Smooth muscle cell (in vitro differentiated cells): ENCODE measurements at regions not wholly inside any gene's neighbourhood (a gene's known extent, or its start where the extent isn't known, plus 50 kb on each side); places are given as distances from the start of the nearest gene placed in this dataset.

Experiments
- DNase-seq: peaks from one replicate; lab custom pipeline; 2025; ENCODE audit not compliant: unreplicated experiment; lab: John Stamatoyannopoulos, UW
- H2AFZ ChIP-seq: fragments of 200-600 bp; sonication (generic); 2 replicates; pipeline ENCODE4 v1.6.0; 2016; ENCODE audit warnings: antibody characterized with exemption, low read depth, mild to moderate bottlenecking
- H3F3A ChIP-seq: fragments of 200-600 bp; sonication (generic); 2 replicates; pipeline ENCODE4 v1.6.0; 2017; ENCODE audit warnings: antibody characterized with exemption, low read depth
- H3K27ac ChIP-seq: fragments of 200-600 bp; sonication (generic); 2 replicates; pipeline ENCODE4 v1.5.1; 2016; ENCODE audit warnings: low read depth, mild to moderate bottlenecking
- H3K27me3 ChIP-seq: fragments of 200-600 bp; sonication (generic); 2 replicates; pipeline ENCODE4 v1.6.1; 2016; ENCODE audit warnings: low read depth, mild to moderate bottlenecking
- H3K36me3 ChIP-seq: fragments of 200-600 bp; sonication (generic); 2 replicates; pipeline ENCODE4 v1.5.1; 2016; ENCODE audit warnings: low read depth
- H3K4me1 ChIP-seq: fragments of 200-600 bp; sonication (generic); 2 replicates; pipeline ENCODE4 v1.5.1; 2016; ENCODE audit warnings: low read depth
- H3K4me2 ChIP-seq: fragments of 200-600 bp; sonication (generic); 2 replicates; pipeline ENCODE4 v1.6.0; 2016; ENCODE audit warnings: mild to moderate bottlenecking
- H3K4me3 ChIP-seq: fragments of 200-600 bp; sonication (generic); 2 replicates; pipeline ENCODE4 v1.5.1; 2016; ENCODE audit warnings: mild to moderate bottlenecking
- H3K79me2 ChIP-seq: fragments of 200-600 bp; sonication (generic); 2 replicates; pipeline ENCODE4 v1.6.0; 2016; ENCODE audit warnings: low read depth, mild to moderate bottlenecking
- H3K9ac ChIP-seq: fragments of 200-600 bp; sonication (generic); 2 replicates; pipeline ENCODE4 v1.6.0; 2016; ENCODE audit warnings: low read depth
- H3K9me3 ChIP-seq: fragments of 200-600 bp; sonication (generic); replicated peaks from 2 replicates; pipeline ENCODE4 v1.5.1; 2016; ENCODE audit warnings: low read depth
- H4K20me1 ChIP-seq: fragments of 200-600 bp; sonication (generic); 2 replicates; pipeline ENCODE4 v1.6.0; 2016; ENCODE audit warnings: low read depth
- WGBS: methylation state at CpG from one replicate; pipeline ENCODE4 v1.1.7; 2016; ENCODE audit warnings: low lambda C conversion rate; 5-methylcytosine and 5-hydroxymethylcytosine counted together
- TF ChIP-seq, protein P1 (sequence below): fragments of 200-600 bp; sonication (generic); IDR thresholded peaks from 2 replicates; pipeline ENCODE4 v1.5.1; 2017; ENCODE audit warnings: borderline replicate concordance, mild to moderate bottlenecking, antibody characterized with exemption; ENCODE audit not compliant: insufficient read depth, poor library complexity, severe bottlenecking

DNA sequence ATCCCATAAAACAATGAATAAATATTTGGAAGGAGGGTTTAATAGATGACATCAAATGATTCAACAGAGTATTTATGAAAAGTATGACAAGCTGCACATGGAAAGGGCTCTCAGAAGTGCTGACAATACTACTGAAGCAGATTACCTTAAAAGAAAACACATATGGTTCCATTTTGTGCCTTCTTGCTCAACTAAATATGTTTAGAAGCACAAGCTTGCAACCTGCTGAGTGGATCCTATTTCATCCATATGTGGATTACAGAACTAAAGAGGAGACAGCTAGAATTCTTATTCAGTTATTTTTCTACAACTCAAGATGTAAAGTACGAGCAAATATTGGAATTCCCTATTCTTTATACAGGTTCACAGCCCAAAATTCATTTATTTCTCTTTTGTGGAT, 340.6 kb downstream of the TFEC start:
- Histone ChIP-seq H3K79me2 (no peaks in the 10 kb centered on the region), H3K36me3 (no peaks in the 10 kb centered on the region), H3K4me3 (no peak overlapping the region), H3K9ac (no peak overlapping the region), H3K9me3 (no peaks in the 10 kb centered on the region), H3K4me1 (no peaks in the 10 kb centered on the region), H3K27me3 (no peaks in the 10 kb centered on the region), H3F3A (no peaks in the 10 kb centered on the region), H4K20me1 (no peaks in the 10 kb centered on the region), H3K4me2 (no peak overlapping the region), H2AFZ (no peak overlapping the region), H3K27ac (no peak overlapping the region)
- WGBS: 84% methylated on average over 1 of the region's 1 CpG
- DNase-seq: no peak
- TF ChIP-seq, protein P1, sequence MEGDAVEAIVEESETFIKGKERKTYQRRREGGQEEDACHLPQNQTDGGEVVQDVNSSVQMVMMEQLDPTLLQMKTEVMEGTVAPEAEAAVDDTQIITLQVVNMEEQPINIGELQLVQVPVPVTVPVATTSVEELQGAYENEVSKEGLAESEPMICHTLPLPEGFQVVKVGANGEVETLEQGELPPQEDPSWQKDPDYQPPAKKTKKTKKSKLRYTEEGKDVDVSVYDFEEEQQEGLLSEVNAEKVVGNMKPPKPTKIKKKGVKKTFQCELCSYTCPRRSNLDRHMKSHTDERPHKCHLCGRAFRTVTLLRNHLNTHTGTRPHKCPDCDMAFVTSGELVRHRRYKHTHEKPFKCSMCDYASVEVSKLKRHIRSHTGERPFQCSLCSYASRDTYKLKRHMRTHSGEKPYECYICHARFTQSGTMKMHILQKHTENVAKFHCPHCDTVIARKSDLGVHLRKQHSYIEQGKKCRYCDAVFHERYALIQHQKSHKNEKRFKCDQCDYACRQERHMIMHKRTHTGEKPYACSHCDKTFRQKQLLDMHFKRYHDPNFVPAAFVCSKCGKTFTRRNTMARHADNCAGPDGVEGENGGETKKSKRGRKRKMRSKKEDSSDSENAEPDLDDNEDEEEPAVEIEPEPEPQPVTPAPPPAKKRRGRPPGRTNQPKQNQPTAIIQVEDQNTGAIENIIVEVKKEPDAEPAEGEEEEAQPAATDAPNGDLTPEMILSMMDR: no peak

DNA sequence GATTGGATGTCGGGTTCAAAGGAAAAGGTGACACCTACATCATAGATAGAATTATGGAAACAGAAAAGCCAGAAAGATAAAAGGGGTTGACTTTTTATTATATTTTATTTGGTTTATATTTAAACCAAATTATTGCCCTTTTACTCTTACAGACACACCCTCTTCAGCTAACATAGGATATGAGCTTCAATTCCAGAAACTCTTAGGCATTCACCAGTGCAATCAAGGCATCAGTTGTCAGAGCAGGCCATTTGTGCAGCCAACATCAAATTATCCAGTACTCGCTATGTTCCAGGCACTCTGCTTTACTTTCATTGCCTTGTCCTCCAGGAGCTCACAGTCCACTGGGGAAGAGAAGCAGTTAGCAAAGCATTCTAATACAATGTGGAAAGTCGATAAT, 347.5 kb downstream of the TFEC start:
- 97% methylated on average over 3 of the region's 3 CpGs for WGBS
- H3K4me2 ChIP-seq: no peak overlapping the region

DNA sequence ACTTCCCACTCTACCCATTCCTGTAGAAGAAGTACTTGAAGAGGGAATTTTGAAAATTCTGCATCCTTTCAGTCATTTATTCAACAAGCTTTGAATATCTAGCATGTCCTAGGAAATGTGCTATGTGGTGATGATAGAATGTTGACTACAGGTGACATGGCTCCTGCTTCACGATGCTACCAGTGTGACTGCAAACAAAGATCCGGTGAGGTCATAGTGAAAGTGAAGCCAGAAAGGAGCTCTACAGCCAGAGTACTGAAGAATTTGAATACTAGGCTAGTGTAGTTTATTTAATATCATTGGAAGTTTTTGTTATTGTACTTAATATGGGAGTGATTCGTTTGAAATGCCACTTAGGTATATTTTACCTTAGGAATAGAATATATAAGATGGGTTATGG, 348.1 kb downstream of the TFEC start:
- 90% methylated on average over 3 of the region's 3 CpGs for WGBS
- TF ChIP-seq, protein P1: no peak
- no peak overlapping the region for H3K4me3 ChIP-seq
- peaks cover 7% of the 10 kb centered on the region for H3K4me1 ChIP-seq
- no peak overlapping the region for H3K4me2 ChIP-seq
- no peaks in the 10 kb centered on the region for H3K27me3 ChIP-seq
- H3K36me3 ChIP-seq: no peaks in the 10 kb centered on the region
- DNase-seq: no peak
- H3K79me2 ChIP-seq: no peaks in the 10 kb centered on the region
- H4K20me1 ChIP-seq: no peaks in the 10 kb centered on the region
- H3K9me3 ChIP-seq: no peaks in the 10 kb centered on the region
- H3K9ac ChIP-seq: no peak overlapping the region
- no peaks in the 10 kb centered on the region for H3F3A ChIP-seq
- H2AFZ ChIP-seq: no peak overlapping the region
- H3K27ac ChIP-seq: no peak overlapping the region

More for the DNA sequence above, 347.5 kb downstream of the TFEC start:
- no peaks in the 10 kb centered on the region for H3K36me3 ChIP-seq
- H3K27me3 ChIP-seq: no peaks in the 10 kb centered on the region
- no peak overlapping the region for H3K9ac ChIP-seq
- H3K4me1 ChIP-seq: peaks cover 7% of the 10 kb centered on the region
- no peak for DNase-seq
- no peaks in the 10 kb centered on the region for H4K20me1 ChIP-seq
- no peaks in the 10 kb centered on the region for H3K79me2 ChIP-seq
- H3K4me3 ChIP-seq: no peak overlapping the region
- no peak overlapping the region for H3K27ac ChIP-seq
- TF ChIP-seq, protein P1: no peak
- no peaks in the 10 kb centered on the region for H3K9me3 ChIP-seq
- H3F3A ChIP-seq: no peaks in the 10 kb centered on the region
- H2AFZ ChIP-seq: no peak overlapping the region

DNA sequence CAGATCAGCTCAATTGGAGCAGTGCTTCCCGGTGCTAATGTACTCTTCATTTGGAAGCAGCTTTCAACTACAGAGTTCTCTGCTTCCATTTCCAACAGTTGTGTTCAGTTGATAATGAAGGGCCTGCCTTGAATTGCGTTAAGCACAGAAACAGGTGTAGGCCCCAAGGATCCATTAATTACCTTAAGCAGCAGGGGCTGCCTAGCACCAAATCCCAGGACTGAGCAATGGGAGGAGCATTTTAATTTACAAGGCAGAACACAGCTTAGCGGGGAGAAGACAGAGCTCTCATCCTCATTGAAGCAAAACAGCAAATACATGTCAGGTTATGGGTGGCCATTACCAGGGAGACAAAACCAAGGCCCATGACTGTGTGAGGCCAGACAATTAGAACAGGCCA, 349.6 kb downstream of the TFEC start:
- 78% methylated on average over 3 of the region's 3 CpGs for WGBS
- Histone ChIP-seq H3K4me1 (peaks cover 7% of the 10 kb centered on the region), H3K4me3 (no peak overlapping the region), H3K9ac (no peak overlapping the region), H3K27me3 (no peaks in the 10 kb centered on the region), H3K4me2 (no peak overlapping the region), H3K36me3 (no peaks in the 10 kb centered on the region), H3K9me3 (no peaks in the 10 kb centered on the region), H3K79me2 (no peaks in the 10 kb centered on the region), H3F3A (no peaks in the 10 kb centered on the region), H2AFZ (no peak overlapping the region), H3K27ac (no peak overlapping the region), H4K20me1 (no peaks in the 10 kb centered on the region)
- no peak for DNase-seq
- TF ChIP-seq, protein P1: no peak
